HCT116 (cell line): ENCODE measurements at regions not wholly inside any gene's neighbourhood (a gene's known extent, or its start where the extent isn't known, plus 50 kb on each side); places are given as distances from the start of the nearest gene placed in this dataset.

ENCODE experiments used
- ATAC-seq: fragments of 200-7000 bp; cut with Tn5 transposase; 2 replicates; pipeline ENCODE4 v1.9.1; 2020; ENCODE audit warnings: mild to moderate bottlenecking, moderate library complexity
- BruUV-seq: library from RNA; stranded (reverse); fragments of 400-500 nt; replicated peaks from 2 replicates; lab custom pipeline; 2021; lab: Mats Ljungman, UMichigan
- CTCF ChIA-PET: fragments of 300-600 bp; sonication (Branson Sonifier 250); formaldehyde crosslinking; loops from one replicate; lab custom pipeline; 2021; ENCODE audit warnings: antibody characterized with exemption; lab: Charles Lee
- POLR2A ChIA-PET: fragments of 300-600, 350-600 bp; sonication (Branson Sonifier 250); formaldehyde crosslinking; loops from one replicate; lab custom pipeline; 2021; ENCODE audit warnings: antibody characterized with exemption; lab: Charles Lee
- RAD21 ChIA-PET, 2 experiments: fragments of 300-600 bp; sonication (Branson Sonifier 250); formaldehyde crosslinking; loops; one replicate each; lab custom pipeline; 2023; ENCODE audit warnings: low total read pairs in 2 of 2; ENCODE audit not compliant: uncharacterized antibody in 2 of 2, unreplicated experiment in 2 of 2, low non-redundant PET in 1 of 2; lab: Charles Lee
- DNase-seq: peaks from one replicate; pipeline ENCODE4 v3.0.0-alpha.2; 2010; ENCODE audit warnings: low read depth, low spot score
- H2AFZ ChIP-seq: fragments of 200-600 bp; shearing (Covaris generic), sonication (generic); 2 replicates; pipeline ENCODE4 v1.6.1; 2017; ENCODE audit warnings: low read depth, mixed run types, mixed read lengths, antibody characterized with exemption, low read length; ENCODE audit not compliant: poor library complexity, severe bottlenecking
- H3K27ac ChIP-seq: 2 replicates; pipeline ENCODE4 v1.5.1; 2012; ENCODE audit warnings: low read depth, low read length
- H3K27me3 ChIP-seq: fragments of 200-600 bp; sonication (generic); 2 replicates; pipeline ENCODE4 v1.6.1; 2016; ENCODE audit warnings: mixed run types, low read length, mixed read lengths; ENCODE audit not compliant: insufficient read depth
- H3K36me3 ChIP-seq, 2 experiments: fragments of 200-500 bp in 1 of 2; fragments of 200-600 bp in 1 of 2; sonication (Bioruptor generic) in 1 of 2; sonication (generic) in 1 of 2; 2 replicates each; pipeline versions ENCODE4 v1.5.1 to v1.6.1; 2014 to 2016; ENCODE audit warnings: low read length in 2 of 2, inconsistent platforms in 1 of 2, mixed read lengths in 1 of 2, mixed run types in 1 of 2; ENCODE audit not compliant: insufficient read depth in 2 of 2, control insufficient read depth in 1 of 2
- H3K4me1 ChIP-seq, 2 experiments: fragments of 200-600 bp in 1 of 2; sonication (generic) in 1 of 2; 2 replicates each; pipeline versions ENCODE4 v1.5.1 to v1.6.1; 2012 to 2017; ENCODE audit warnings: low read length in 2 of 2, inconsistent platforms in 1 of 2, mild to moderate bottlenecking in 1 of 2, mixed read lengths in 1 of 2, mixed run types in 1 of 2, moderate library complexity in 1 of 2; ENCODE audit not compliant: insufficient read depth in 2 of 2, control insufficient read depth in 1 of 2
- H3K4me2 ChIP-seq: fragments of 200-600 bp; sonication (generic); 2 replicates; pipeline ENCODE4 v1.6.1; 2017; ENCODE audit warnings: mixed run types, low read length, mixed read lengths
- H3K4me3 ChIP-seq, 2 experiments: fragments of 200-600 bp in 1 of 2; sonication (generic) in 1 of 2; replicated peaks in 1 of 2; 2 replicates each; pipeline ENCODE4 v1.5.1; 2011 to 2016; ENCODE audit warnings: low read length in 2 of 2, control low read depth in 1 of 2, low read depth in 1 of 2, mild to moderate bottlenecking in 1 of 2, mixed read lengths in 1 of 2, mixed run types in 1 of 2
- H3K79me2 ChIP-seq: fragments of 200-600 bp; sonication (generic); 2 replicates; pipeline ENCODE4 v1.6.1; 2017; ENCODE audit warnings: mild to moderate bottlenecking, mixed run types, low read length, moderate library complexity, mixed read lengths; ENCODE audit not compliant: insufficient read depth
- H3K9ac ChIP-seq: fragments of 200-600 bp; sonication (generic); 2 replicates; pipeline ENCODE4 v1.6.1; 2016; ENCODE audit warnings: low read length, mixed read lengths
- H3K9me2 ChIP-seq: fragments of 200-600 bp; sonication (generic), shearing (Covaris generic); 2 replicates; pipeline ENCODE4 v1.6.1; 2017; ENCODE audit warnings: mixed run types, mild to moderate bottlenecking, moderate library complexity; ENCODE audit not compliant: insufficient read depth
- H3K9me3 ChIP-seq, 2 experiments: fragments of 200-500 bp in 1 of 2; fragments of 200-600 bp in 1 of 2; sonication (Bioruptor generic) in 1 of 2; sonication (generic) in 1 of 2; 2 replicates each; pipeline ENCODE4 v1.6.1; 2014 to 2017; ENCODE audit warnings: low read length in 2 of 2, mixed read lengths in 2 of 2, inconsistent platforms in 1 of 2, low read depth in 1 of 2, mild to moderate bottlenecking in 1 of 2, mixed run types in 1 of 2, moderate library complexity in 1 of 2; ENCODE audit not compliant: control insufficient read depth in 1 of 2, insufficient read depth in 1 of 2
- H4K20me1 ChIP-seq: fragments of 200-600 bp; sonication (generic), shearing (Covaris generic); 2 replicates; pipeline ENCODE4 v1.6.1; 2017; ENCODE audit warnings: mixed run types, mild to moderate bottlenecking, moderate library complexity; ENCODE audit not compliant: insufficient read depth
- EGR1 ChIP-seq: IDR thresholded peaks from 2 replicates; pipeline ENCODE4 v1.6.1; 2012; ENCODE audit warnings: low read depth
- EZH2 ChIP-seq: fragments of 200-600 bp; sonication (generic); IDR thresholded peaks from 2 replicates; pipeline ENCODE4 v1.6.1; 2017; ENCODE audit warnings: antibody characterized with exemption, mixed run types
- EZH2phosphoT487 ChIP-seq: fragments of 200-600 bp; IDR thresholded peaks from 2 replicates; pipeline ENCODE4 v1.6.1; 2018; ENCODE audit warnings: antibody characterized with exemption, borderline replicate concordance
- JUND ChIP-seq: IDR thresholded peaks from 2 replicates; pipeline ENCODE4 v1.6.1; 2012
- POLR2A ChIP-seq: IDR thresholded peaks from 2 replicates; pipeline ENCODE4 v1.7.0; 2011; ENCODE audit warnings: borderline replicate concordance; ENCODE audit not compliant: insufficient read depth, insufficient read length; ENCODE audit errors: extremely low read depth
- POLR2AphosphoS5 ChIP-seq: IDR thresholded peaks from 2 replicates; pipeline ENCODE4 v1.6.1; 2011; ENCODE audit warnings: mild to moderate bottlenecking, low read depth, low read length, moderate library complexity
- REST ChIP-seq: IDR thresholded peaks from 2 replicates; pipeline ENCODE4 v1.6.1; 2012; ENCODE audit warnings: low read depth
- SP1 ChIP-seq: IDR thresholded peaks from 2 replicates; pipeline ENCODE4 v1.6.1; 2012; ENCODE audit warnings: low read depth
- SRF ChIP-seq: IDR thresholded peaks from 2 replicates; pipeline ENCODE4 v1.6.1; 2012; ENCODE audit warnings: low read depth
- intact Hi-C: fragments of 100-400 bp; cut with micrococcal nuclease; formaldehyde crosslinking; loops from 2 replicates; pipeline ENCODE4 v1.10.0; 2022
- TF ChIP-seq, protein P1 (sequence below), 3 experiments: fragments of 200-600 bp in 1 of 3; sonication (generic) in 1 of 3; IDR thresholded peaks in 2 of 3; conservative IDR thresholded peaks in 1 of 3; 2 replicates each; pipeline ENCODE4 v1.5.1; 2012 to 2017; ENCODE audit warnings: low read depth in 2 of 3, low read length in 2 of 3, antibody characterized with exemption in 1 of 3, borderline replicate concordance in 1 of 3, control low read depth in 1 of 3, mild to moderate bottlenecking in 1 of 3, mixed read lengths in 1 of 3, mixed run types in 1 of 3, moderate library complexity in 1 of 3; ENCODE audit not compliant: insufficient read depth in 1 of 3

DNA sequence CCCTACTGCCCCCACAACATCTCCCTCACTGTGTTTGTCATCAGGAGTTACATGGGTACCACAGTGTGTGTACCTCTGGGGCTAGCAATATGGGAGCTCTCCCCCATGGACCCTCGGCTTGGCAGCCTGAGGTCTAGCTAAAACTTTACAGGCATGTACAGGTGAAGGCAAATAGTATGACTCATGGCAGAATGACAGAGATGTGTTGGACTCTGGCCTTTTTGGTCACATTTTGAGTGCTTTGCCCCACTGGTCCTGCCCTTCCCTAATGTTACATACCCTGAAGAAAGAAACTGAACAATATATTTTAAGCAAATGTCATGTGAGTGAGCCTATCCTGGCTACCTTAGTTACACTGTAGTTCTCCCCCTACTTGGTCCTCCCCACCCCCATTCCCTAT lies 124.0 kb downstream of the NGF start:
- intact Hi-C loops, result no loop called here
- Histone ChIP-seq H3K9ac (no peak overlapping the region), H2AFZ (no peak overlapping the region), H3K79me2 (no peaks in the 10 kb centered on the region), H3K36me3 (no peaks in the 10 kb centered on the region)
- ATAC-seq (no peak), DNase-seq (no peak)
- no TSS peak for BruUV-seq
- TF ChIP-seq EZH2, result no peak
- TF ChIP-seq, all 23 proteins: peak for 0
- Histone ChIP-seq H3K4me2 (no peak overlapping the region), H3K27ac (no peak overlapping the region), H3K9me2 (no peaks in the 10 kb centered on the region), H4K20me1 (no peaks in the 10 kb centered on the region), H3K4me3 (no peak overlapping the region), H3K9me3 (no peaks in the 10 kb centered on the region), H3K27me3 (no peaks in the 10 kb centered on the region), H3K4me1 (peaks cover 0 to 6% of the 10 kb centered on the region in 2 experiments; a peak in 1 of 4 replicates)
- ChIA-PET CTCF (no interaction called here), RAD21 (no interaction called here), POLR2A (no interaction called here)

DNA sequence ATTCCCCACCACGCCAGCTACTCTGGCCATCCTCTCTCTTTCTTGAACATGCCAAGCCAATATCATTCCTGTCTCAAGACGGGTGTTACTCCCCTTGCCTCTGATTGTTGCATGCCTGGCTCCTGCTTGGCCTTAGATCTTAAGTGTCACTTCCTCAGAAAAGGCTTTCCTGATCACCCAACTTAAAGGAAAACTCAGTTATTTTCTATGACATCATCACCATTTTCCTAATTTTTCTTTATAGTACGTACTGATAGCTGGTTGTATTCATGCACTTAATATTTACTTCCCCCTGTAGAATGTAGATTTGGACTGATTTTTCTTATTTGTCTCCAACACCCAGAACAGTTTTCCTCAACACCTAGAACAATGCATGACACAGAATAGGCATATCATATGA lies 123.8 kb upstream of the TSPAN2 start:
- RAD21 ChIA-PET, result no interaction called here
- POLR2A ChIA-PET, result no interaction called here
- BruUV-seq, result no TSS peak

More for the DNA sequence above, 123.8 kb upstream of the TSPAN2 start:
- TF ChIP-seq EGR1 (no peak), SRF (no peak), POLR2A (no peak), REST (no peak), SP1 (no peak), JUND (no peak), POLR2AphosphoS5 (no peak), EZH2phosphoT487 (no peak), EZH2 (no peak)
- TF ChIP-seq, protein P1, sequence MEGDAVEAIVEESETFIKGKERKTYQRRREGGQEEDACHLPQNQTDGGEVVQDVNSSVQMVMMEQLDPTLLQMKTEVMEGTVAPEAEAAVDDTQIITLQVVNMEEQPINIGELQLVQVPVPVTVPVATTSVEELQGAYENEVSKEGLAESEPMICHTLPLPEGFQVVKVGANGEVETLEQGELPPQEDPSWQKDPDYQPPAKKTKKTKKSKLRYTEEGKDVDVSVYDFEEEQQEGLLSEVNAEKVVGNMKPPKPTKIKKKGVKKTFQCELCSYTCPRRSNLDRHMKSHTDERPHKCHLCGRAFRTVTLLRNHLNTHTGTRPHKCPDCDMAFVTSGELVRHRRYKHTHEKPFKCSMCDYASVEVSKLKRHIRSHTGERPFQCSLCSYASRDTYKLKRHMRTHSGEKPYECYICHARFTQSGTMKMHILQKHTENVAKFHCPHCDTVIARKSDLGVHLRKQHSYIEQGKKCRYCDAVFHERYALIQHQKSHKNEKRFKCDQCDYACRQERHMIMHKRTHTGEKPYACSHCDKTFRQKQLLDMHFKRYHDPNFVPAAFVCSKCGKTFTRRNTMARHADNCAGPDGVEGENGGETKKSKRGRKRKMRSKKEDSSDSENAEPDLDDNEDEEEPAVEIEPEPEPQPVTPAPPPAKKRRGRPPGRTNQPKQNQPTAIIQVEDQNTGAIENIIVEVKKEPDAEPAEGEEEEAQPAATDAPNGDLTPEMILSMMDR (IDR thresholded peaks at IDR 0.05 in 2 of 3, conservative IDR thresholded peaks at IDR 0.05 in 1 of 3; ENCODE audit: borderline replicate concordance in 1 of 3, insufficient read depth in 1 of 3, low read depth in 2 of 3, low read length in 2 of 3), result no peak
- Histone ChIP-seq H3K9me2 (no peaks in the 10 kb centered on the region), H3K4me2 (no peak overlapping the region), H3K27me3 (no peaks in the 10 kb centered on the region), H3K9me3 (no peaks in the 10 kb centered on the region), H3K27ac (no peak overlapping the region), H4K20me1 (no peaks in the 10 kb centered on the region), H3K4me3 (no peak overlapping the region), H3K79me2 (no peaks in the 10 kb centered on the region), H3K9ac (no peak overlapping the region), H3K36me3 (no peaks in the 10 kb centered on the region), H3K4me1 (peaks cover 0 to 6% of the 10 kb centered on the region in 2 experiments; a peak in 1 of 4 replicates), H2AFZ (no peak overlapping the region)
- ATAC-seq (no peak), DNase-seq (no peak)
- intact Hi-C loops, result no loop called here
- CTCF ChIA-PET, result no interaction called here
